ENCODE measurements at regions not wholly inside any gene's neighbourhood (a gene's known extent, or its start where the extent isn't known, plus 50 kb on each side); places are given as distances from the start of the nearest gene placed in this dataset.

DNA sequence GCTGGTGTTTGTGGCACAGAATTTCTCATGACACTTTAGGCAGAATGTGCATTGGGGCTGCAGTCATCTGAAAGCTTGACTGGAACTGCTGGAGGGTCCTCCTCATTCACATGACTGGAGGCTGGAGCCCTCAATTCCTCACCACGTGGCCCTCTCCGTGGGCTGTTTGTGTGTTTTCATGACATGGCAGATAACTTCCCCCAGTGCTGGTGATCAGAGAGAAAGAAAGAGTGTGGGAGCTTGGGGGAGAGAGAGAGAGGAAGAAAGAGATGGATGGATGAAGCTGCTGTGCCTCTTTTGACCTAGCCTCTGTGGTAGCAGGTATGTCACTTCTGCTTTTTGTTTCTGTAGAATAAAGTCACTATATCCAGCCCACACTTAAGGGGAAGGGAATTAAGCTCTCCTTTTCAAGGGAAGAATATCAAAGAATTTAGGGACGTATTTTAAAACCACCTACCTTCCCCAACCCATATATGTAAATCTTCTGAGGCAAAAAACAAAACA, 169.6 kb upstream of the IL12A start:
- no peak for DNase-seq (ENCODE audit: low read depth)

DNA sequence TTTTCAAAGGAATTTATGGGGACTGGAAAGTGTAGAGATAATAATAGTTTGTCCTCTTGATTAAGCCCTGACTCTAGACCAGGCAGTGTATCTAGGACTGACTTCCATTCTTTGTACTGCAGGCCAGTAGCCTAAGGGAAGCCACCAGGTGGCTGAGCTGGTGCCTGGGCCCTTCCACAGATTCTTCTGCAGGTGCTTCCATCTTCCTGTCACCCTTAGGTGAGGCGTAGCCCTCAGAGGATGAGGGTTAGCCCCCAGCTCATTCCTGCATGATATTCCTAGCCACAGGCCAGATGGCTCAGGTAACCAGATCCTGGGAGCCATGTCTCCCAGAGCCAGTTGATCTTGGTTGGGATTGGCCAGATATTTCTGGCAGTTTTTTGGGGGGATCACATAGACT, 169.0 kb upstream of the IL12A start:
- no peak for DNase-seq (ENCODE audit: low read depth)

DNA sequence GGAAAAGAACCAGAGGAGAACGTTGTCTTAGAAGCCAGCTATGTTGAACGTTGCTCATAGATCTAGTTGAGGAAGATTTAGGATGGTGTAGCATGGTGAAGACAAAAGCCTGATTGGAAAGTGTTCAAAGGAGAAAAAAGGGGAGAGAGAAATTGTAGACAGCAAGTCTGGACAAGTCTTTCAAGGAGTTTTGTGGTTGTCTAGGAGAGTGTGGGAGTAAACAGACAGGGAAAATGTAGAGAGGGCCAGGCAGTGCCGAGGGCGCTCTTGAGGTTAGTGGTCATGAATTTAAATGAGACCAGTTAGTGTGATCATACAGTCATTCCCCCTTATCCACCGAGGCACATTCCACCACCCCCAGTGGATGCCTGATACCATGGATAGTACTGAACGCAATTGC, 167.5 kb upstream of the IL12A start:
- no peak for DNase-seq (ENCODE audit: low read depth)

DNA sequence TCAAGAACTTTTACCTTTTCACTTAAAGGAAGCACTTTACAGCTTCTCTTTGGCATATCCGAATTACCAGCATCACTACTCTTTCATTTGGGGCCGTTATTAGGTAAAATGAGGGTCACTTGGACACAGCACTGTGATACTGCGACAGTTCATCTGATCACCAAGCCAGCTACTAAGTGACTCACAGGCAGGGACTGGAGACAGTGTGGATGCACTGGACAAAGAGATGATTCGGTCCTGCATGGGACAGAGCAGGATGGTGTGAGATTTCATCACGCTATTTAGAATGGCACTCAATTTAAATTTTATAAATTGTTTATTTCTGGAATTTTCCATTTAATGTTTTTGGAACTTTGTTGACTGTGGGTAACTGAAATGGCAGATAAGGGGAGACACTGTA, 166.9 kb upstream of the IL12A start:
- no peak for DNase-seq (ENCODE audit: low read depth)

DNA sequence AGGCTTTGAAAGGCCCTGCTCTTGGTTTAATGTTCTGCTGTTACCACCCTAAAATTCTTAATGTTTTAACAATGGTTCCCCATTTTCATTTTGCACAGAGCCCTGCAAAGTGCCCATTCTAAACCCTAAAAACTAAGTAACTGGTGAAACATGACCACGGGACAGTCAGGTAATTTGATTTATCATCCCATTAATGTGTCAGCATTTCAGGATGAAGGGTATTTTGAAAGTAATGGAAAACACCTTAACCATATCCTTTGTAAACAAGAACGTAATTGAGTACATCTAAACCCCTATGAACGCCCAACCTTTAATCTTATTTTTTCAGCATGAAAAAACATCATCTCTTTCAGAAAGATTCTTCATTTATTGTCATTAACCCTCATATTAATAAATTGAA, 164.9 kb upstream of the IL12A start:
- DNase-seq (ENCODE audit: low read depth): no peak

DNA sequence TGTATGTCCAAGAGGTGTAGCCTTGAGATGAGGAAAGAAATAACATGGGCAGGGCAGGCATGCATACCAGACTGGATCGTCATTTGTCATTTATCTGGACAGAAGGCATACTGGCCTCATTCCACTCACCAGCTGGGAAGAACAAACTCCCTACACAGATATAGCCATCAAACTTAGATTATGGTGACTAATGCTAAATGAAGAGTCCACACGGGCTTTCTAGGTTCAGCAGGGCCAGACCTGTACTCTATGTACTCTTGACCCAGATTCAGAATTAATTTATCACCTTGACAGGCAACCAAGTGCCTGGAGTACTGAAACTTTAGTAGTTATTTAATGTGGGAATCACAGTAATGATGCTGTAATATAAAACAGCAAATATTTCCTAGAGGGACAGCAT, 164.3 kb upstream of the IL12A start:
- DNase-seq (ENCODE audit: low read depth): no peak

DNA sequence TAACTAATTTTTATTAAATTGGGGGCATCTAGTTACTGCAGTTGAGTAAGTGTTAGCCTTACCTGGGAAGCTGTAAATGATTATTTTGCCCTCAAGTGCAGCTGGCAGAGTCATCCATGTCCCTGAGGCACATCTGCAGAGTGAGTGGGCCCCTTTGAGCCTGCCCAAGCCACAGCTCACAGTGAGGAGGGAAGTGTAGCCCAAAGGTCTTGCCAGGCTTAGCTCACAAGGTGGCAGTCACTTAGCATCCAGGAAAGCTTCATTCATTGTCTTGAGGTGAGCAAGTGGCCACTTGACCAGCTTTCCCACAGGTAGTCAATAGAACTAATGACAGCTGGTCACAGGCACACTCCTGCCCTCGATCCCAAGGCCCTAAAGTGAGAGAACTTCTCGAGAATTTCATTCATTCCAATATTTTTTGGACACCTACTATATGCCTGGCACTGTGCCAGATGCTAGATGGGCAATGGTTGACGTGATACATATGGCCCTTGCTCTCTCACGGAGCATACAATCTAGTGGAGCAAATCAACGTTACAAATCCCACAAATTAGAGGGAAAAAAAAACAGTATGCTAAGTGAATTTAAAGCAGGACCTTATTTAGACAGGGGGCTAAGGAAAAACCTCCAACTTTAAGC, 163.3 kb upstream of the IL12A start:
- no peak for DNase-seq (ENCODE audit: low read depth)

DNA sequence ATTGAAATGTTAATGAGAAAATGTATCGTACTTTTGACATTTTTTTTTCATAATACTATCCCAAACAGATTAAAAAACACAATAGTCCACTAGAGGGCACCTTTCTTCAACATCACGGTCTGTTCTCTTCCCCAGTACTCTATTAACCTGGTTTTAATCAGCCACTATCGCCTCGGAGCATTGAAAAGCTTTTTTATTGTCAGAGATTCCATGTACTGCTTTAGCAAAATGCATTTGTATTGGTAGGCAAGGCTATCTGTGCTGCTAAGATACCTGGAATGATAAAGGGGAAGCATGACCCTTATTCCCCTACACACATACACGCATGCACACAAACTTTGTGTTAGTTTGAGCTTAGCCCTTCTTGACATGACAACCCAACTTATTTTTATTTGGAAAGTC, 160.1 kb upstream of the IL12A start:
- DNase-seq (ENCODE audit: low read depth): no peak

DNA sequence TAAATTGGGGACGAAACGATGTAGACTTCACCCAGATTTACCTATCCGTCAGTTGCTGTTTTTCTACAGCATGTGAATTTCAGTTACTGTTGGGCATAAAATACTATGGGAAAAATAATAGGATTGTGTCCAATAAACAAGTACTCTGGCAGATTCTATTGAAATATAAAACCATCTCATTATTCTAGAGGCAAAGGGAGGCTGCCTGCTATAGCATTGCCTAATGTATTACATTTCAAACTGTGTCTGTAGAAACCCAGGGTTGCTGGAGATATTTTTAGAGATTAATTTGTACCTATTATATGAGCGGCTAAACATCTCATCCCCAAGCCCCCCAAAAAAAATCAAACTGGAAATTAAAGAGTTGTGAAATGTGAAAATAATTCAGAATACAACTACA, 159.6 kb upstream of the IL12A start:
- no peak for DNase-seq (ENCODE audit: low read depth)

DNA sequence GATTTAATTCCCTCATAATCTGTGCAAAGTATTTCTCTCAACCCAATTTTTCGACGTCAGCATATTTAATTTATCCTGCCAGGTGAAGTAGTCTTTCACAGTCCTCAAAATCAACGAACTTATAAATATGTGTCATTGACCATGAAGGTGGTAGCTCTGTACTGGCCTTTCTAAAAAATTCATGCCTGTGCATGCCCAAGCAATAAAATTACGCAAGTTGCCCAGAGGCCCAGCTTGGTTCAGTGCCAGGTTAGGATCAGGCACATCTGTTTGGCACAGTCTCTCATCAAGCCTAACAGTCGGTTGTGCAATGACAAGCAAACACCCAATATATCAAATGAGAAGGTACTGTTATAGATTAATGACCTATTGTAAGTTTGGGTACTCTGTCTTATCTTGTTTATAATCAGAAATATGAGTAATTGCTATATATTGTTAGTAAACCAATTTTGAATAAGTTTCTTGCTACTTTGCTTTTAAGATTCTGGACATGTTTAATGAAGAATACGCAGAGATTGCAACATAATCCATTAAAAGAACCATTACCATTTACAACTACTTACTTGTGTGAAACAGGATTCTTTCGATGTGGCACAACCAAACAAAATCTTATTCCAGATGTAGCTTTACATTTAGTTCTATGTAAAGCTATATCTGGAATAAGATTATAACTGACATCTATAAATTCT, 159.0 kb upstream of the IL12A start:
- DNase-seq (ENCODE audit: low read depth): no peak

DNA sequence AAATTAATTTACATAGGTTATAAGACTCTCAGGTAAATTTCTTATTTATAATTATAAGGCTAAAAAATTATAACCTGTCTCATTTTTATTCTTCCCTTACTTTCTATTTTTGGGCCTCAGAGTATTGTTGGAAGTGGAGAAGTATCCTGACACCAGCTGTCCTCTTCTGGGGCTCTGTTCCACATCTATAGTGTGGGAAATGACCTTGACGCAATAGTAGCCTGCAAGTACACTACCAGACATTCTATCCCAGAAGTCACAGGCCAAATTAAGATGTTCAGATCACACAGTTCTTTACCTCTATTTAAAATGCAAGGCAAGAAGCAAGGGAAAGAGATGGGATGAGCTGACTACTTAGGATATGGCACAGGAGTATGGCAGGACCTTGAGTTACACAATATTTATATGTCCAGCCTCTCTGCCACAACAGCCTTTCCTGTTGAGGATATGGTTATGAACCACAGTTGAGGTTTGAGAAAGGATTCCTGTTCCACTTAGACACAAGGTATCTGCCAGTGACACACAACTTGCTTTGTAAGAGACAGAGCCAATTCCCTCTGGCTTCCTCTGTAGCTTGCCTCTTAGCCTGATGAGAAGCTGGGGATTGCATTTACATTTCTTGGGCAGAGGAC, 158.0 kb upstream of the IL12A start:
- DNase-seq (ENCODE audit: low read depth): no peak

DNA sequence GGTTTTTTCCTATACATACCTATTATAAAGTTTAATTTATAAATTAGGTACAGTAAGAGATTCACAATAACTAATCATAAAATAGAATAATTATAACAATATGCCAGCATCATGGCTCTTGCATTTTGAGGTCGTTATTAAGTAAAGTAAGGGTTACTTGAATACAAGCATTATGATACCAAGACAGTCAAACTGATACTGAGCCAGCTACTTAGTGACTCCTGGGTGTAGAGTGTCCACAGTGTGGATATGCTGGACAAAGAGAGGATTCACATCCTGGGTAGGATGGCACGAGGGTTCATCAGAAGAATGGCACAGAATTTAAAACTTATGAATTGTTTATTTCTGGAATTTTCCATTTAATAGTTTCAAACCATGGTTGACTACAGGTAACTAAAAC, 157.2 kb upstream of the IL12A start:
- no peak for DNase-seq (ENCODE audit: low read depth)

DNA sequence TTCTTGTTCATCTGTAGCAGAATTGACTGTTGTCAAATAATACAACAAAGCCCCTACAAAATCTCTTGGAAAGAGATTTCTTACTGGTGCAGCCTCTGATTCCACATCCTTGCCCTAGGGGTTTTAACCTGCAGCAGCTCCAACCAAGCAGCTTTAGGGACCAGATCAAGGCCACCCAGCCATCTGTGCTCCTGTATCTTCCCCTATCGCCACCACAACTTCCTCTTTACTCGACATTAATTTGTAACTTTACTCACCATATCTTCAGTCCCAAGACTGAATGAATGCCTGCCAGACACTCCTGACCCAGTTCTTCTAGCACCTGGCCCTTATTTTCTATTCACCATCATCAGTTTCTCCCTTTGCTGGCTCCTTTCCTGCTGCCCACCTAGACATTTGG, 156.6 kb upstream of the IL12A start:
- DNase-seq (ENCODE audit: low read depth): no peak

DNA sequence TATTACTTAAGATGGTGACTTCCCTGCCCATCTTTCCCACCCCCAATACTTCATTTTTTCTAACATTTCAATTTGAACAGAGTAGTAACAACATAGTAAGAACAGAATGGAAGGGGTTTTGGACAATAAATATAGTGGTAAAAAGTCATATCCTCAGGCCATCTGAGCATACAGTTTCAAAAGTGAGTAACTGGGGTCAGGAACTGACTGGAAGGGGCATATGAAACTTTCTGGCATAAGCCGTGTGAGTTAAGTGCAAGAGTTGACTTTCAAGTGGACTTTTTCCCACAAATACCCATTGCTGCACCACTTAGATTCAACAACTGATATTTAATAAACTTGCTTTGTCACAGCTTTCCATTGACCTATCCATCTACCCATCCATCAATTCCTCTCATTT, 153.5 kb upstream of the IL12A start:
- no peak for DNase-seq (ENCODE audit: low read depth)

DNA sequence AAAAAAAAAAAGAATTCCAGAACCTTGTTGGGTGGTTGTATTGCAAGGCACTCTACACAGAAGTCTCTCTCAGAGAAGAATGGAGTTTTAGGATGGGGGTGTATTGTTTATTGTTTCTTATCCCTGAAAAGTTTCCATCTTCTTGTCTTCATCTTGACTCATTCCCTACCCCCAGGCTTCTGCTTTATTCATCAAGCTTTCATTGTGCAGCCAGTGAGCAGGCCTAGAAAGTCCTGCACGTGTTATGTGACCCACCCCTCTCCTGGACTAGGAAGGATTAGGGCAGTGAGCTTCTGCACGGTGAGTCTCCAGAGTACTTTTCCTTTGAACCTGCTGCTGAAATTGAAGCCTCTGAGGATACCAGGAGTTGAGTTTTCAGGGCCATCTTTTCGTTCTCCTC, 150.9 kb upstream of the IL12A start:
- DNase-seq (ENCODE audit: low read depth): no peak

DNA sequence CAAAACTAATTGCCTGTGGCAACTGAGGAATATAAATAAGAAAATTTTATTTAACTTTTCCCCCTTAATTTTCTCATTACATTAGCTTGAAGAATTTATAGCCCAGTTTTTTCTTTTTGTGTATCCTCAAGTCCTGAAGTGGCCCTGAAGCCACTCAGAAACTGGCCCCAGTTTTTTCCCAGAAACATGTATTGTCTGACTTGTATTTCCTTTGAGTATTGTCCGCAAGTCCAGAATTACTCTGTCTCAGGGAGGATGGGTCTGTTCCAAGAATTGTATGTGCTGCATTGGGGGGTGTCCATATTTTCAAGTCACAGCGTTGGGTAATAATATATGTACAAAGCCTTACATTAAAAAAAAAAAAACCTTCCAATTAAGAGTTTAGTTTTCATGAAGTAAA, 149.7 kb upstream of the IL12A start:
- no peak for DNase-seq (ENCODE audit: low read depth)

DNA sequence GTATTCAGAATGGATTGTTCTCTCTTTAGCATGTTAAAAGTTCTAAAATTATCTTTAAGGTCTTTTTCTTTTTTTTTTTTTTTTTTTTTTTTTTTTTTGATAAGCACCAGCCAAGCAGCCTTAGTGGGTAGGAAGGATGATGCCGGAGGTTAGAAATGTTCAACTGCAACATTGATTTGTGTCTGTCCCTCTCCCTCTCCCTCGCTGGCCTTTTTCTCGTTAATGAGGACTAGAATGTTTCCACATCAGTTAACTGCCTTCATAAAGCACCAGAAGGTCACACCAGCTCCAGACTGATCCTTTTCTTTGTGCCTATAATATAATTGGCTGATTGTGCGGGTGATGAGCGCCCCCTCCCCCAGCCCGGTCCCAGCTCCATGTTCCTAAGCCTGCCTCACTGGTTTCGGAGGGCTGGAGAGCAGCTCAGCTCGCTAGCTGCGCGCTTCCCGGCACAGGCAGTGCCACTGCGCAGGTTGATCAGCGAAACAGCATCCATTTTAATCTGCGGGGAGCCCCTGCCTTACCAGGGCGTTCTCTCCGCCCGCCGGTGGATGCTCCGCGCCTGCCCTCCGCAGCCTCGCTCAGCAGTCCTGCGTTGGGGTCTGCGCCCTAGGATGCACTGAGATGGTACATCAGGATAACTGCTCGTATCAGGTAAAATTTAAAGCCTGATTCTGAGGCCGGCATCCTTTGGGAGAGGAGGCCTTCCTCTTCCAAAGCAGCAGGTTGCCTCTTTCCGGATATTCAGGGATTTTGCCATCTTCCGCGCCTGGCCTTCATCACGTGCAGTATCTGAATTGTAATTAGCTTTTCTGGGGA, 148.9 kb upstream of the IL12A start, which contains the start of gene SCHIP1:
TSS of gene SCHIP1 (plus strand) at position 301 of the 819 bp plus-strand sequence.
- no peak for DNase-seq (ENCODE audit: low read depth)

DNA sequence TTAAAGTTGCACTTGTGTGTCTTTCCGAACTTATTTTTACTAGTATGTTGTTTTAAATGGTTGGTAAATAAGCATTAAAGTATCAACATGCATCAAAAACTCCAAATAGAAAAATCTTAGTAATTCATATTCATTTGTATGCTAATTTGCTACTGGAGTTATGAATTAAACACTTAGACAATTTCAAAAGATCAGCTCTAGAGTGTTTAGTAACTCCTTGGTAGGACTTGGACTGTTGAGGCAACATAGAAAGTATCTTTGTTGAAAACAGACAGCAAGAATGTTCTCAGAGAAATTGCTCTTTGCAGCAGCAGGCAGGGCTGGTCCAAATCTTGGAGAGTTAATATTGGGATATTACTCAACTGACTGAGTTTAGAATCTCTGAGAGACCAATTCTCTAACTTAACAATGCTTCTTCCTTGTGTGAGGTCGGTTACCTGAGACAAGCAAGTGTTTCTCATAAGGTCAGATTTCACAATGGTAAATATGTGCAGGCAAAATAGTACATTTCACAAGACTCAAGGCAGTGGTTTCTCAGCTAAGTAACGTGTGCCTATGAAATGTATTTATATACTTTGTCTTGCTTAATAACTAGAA, 147.8 kb upstream of the IL12A start:
- no peak for DNase-seq (ENCODE audit: low read depth)

DNA sequence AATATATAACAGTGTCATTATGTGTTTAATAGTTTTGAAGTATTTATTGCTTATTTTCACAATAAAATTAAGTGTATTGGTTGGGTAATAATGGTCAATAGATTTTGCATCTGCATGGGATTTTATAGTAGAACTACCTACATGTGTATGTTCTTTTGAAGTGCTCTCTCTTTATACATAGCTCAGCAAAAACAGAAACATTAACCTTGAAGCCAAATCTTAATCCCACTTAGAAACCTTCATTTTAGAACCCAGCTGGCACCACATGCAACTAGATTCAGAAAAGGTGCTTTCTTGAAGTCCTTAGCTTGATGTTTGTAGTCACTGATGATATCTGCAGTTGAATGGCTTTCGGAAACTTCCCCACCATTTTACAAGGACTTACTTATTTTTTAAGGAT, 146.9 kb upstream of the IL12A start:
- no peak for DNase-seq (ENCODE audit: low read depth)

DNA sequence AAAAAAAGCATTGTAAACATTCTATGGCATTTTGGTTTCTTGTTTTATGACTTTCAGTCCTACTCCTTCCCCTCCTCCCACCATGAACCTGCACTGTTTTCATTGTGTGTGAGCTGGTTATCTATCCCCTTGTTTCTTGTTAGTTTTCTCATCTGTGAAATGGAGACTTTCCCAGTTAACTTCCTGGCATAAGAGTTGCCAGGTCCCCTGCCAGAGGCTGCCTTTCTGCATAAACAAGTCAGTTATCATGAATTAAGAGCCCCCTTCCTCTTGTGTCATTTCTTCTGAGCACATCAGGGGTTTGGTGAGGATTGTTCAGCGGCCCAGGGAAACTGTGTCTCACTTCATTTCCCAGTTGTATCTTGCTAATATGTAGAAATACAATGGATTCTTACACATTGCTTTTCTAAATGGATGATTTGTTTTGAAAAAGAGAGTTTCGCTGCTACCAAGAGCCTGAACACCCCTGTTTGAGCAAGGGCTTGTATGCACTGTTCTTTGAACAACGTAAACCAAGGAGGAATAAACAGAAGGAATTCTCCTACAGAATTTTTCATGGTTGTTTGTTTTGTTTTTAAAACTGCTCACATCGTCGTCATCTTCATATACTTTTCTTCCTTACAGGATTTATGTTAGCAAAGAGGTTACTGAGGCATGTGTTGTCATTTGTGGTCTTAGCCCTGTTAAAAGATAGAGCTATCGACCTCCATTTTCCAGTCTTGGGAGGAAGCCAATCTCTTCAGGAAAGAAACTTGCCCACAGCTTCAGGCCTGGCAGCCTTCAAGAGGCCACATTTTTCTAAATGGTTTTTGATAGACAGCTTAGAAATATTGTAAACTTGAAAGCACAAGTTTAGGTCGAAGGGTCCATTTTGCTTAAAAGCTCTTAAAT, 144.6 kb upstream of the IL12A start:
- no peak for DNase-seq (ENCODE audit: low read depth)

DNA sequence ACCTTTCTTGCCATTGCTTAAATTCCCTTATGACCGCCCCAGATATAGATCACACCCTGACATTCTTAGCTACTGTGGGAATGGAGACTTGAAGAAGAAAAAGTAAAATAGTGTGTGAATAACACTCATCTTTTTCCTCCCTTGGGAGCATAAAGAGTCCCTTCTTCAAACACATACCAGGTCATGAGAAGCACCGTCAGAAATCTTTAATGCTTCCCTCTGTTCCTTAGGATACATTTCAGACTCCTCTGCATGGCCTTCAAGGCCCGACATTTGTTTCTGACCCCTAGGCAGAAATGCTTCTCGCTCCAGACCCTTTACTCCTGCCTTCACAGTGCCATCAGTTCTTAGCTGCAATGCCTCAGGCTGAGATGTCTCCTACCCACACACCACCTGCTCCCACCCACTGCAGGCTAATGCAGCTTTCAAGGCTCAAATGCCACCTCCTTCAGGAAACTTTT, 143.8 kb upstream of the IL12A start:
- no peak for DNase-seq (ENCODE audit: low read depth)

Data from T-helper 22 cell (primary cell).